ENCODE measurements at regions not wholly inside any gene's neighbourhood (a gene's known extent, or its start where the extent isn't known, plus 50 kb on each side); places are given as distances from the start of the nearest gene placed in this dataset.

DNA sequence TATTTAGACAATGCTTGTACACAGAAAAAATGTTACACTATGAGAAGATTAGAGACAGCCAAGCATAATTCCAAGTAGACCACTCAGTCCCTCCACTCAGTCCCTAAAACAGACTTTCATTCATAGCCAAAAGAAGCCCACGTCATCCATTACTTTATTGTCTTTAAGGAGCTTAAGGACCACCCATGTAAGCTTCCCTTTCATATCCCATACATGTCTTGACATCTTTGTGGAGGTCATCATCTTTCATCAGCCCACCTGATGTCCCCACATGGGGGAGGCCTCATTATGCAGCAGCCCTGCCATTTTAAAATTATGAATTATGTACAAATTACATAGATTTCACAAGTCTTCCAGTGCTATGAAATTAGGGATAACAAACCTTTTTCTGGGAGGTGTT, 92.6 kb upstream of the PALMD start:
- TF ChIP-seq, protein P1, sequence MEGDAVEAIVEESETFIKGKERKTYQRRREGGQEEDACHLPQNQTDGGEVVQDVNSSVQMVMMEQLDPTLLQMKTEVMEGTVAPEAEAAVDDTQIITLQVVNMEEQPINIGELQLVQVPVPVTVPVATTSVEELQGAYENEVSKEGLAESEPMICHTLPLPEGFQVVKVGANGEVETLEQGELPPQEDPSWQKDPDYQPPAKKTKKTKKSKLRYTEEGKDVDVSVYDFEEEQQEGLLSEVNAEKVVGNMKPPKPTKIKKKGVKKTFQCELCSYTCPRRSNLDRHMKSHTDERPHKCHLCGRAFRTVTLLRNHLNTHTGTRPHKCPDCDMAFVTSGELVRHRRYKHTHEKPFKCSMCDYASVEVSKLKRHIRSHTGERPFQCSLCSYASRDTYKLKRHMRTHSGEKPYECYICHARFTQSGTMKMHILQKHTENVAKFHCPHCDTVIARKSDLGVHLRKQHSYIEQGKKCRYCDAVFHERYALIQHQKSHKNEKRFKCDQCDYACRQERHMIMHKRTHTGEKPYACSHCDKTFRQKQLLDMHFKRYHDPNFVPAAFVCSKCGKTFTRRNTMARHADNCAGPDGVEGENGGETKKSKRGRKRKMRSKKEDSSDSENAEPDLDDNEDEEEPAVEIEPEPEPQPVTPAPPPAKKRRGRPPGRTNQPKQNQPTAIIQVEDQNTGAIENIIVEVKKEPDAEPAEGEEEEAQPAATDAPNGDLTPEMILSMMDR (IDR thresholded peaks at IDR 0.05; ENCODE audit: low read depth, low read length), result no peak
- no peak for TF ChIP-seq MAX (IDR thresholded peaks at IDR 0.05; ENCODE audit: low read depth, low read length)
